Neuronal stem cell (in vitro differentiated cells): ENCODE measurements at regions not wholly inside any gene's neighbourhood (a gene's known extent, or its start where the extent isn't known, plus 50 kb on each side); places are given as distances from the start of the nearest gene placed in this dataset.

Experiments used
- DNase-seq: peaks from one replicate; pipeline ENCODE4 v3.0.0-alpha.2; 2013; ENCODE audit warnings: low spot score
- H2AFZ ChIP-seq: one replicate; pipeline ENCODE4 v1.6.1; 2013; ENCODE audit warnings: mild to moderate bottlenecking, low read length, inconsistent platforms
- H2AK5ac ChIP-seq: 2 replicates; pipeline ENCODE4 v1.6.1; 2013; ENCODE audit warnings: low read depth, mild to moderate bottlenecking, inconsistent platforms, low read length, moderate library complexity, mixed read lengths
- H2BK120ac ChIP-seq: 2 replicates; pipeline ENCODE4 v1.6.1; 2013; ENCODE audit warnings: low read depth, mild to moderate bottlenecking, inconsistent platforms, low read length, moderate library complexity, mixed read lengths
- H2BK12ac ChIP-seq: one replicate; pipeline ENCODE4 v1.6.1; 2013; ENCODE audit warnings: low read length, inconsistent platforms
- H2BK15ac ChIP-seq: 2 replicates; pipeline ENCODE4 v1.6.1; 2013; ENCODE audit warnings: mild to moderate bottlenecking, low read length, inconsistent platforms, mixed read lengths
- H2BK5ac ChIP-seq: one replicate; pipeline ENCODE4 v1.6.1; 2013; ENCODE audit warnings: inconsistent platforms, mild to moderate bottlenecking, low read length, moderate library complexity
- H3K14ac ChIP-seq: one replicate; pipeline ENCODE4 v1.6.1; 2013; ENCODE audit warnings: low read length, inconsistent platforms
- H3K18ac ChIP-seq: 2 replicates; pipeline ENCODE4 v1.6.1; 2013; ENCODE audit warnings: low read length, inconsistent platforms
- H3K23ac ChIP-seq: 2 replicates; pipeline ENCODE4 v1.6.1; 2013; ENCODE audit warnings: low read depth, mild to moderate bottlenecking, mixed read lengths, low read length, inconsistent platforms; ENCODE audit not compliant: poor library complexity
- H3K27ac ChIP-seq: replicated peaks from 3 replicates; pipeline ENCODE4 v1.5.1; 2013; ENCODE audit warnings: low read length, inconsistent platforms
- H3K27me3 ChIP-seq, 3 experiments: 2 replicates each; pipeline ENCODE4 v1.6.1; 2013; ENCODE audit warnings: low read length in 3 of 3, mild to moderate bottlenecking in 2 of 3, inconsistent platforms in 1 of 3, low read depth in 1 of 3, mixed read lengths in 1 of 3, moderate library complexity in 1 of 3; ENCODE audit not compliant: control insufficient read depth in 3 of 3, insufficient read depth in 3 of 3
- H3K36me3 ChIP-seq, 2 donors: replicated peaks in 1 of 2; 2 replicates each; pipeline ENCODE4 v1.6.1; 2013; ENCODE audit warnings: low read length in 2 of 2; ENCODE audit not compliant: control insufficient read depth in 2 of 2, insufficient read depth in 2 of 2
- H3K4ac ChIP-seq: 2 replicates; pipeline ENCODE4 v1.6.1; 2013; ENCODE audit warnings: inconsistent platforms, mild to moderate bottlenecking, low read length, moderate library complexity
- H3K4me1 ChIP-seq, 2 donors: 1 replicate in 1 of 2; 2 replicates in 1 of 2; pipeline ENCODE4 v1.6.1; 2013; ENCODE audit warnings: low read length in 2 of 2, low read depth in 1 of 2; ENCODE audit not compliant: control insufficient read depth in 2 of 2, insufficient read depth in 1 of 2
- H3K4me2 ChIP-seq: one replicate; pipeline ENCODE4 v1.6.1; 2013; ENCODE audit warnings: mild to moderate bottlenecking, low read length, inconsistent platforms; ENCODE audit not compliant: insufficient read depth, poor library complexity, severe bottlenecking
- H3K4me3 ChIP-seq, 2 donors: 2 replicates each; pipeline ENCODE4 v1.5.1; 2013; ENCODE audit warnings: low read length in 2 of 2, mild to moderate bottlenecking in 2 of 2, inconsistent platforms in 1 of 2, moderate library complexity in 1 of 2
- H3K79me1 ChIP-seq: one replicate; pipeline ENCODE4 v1.6.1; 2013; ENCODE audit warnings: low read depth, mild to moderate bottlenecking, inconsistent platforms, low read length, moderate library complexity
- H3K9ac ChIP-seq: one replicate; pipeline ENCODE4 v1.6.1; 2013; ENCODE audit warnings: mild to moderate bottlenecking, low read depth, low read length, inconsistent platforms; ENCODE audit not compliant: poor library complexity
- H3K9me3 ChIP-seq, 2 donors: replicated peaks in 1 of 2; 2 replicates each; pipeline versions ENCODE3 to v1.6.1; 2013; ENCODE audit warnings: low read length in 2 of 2, mild to moderate bottlenecking in 2 of 2, inconsistent platforms in 1 of 2, low read depth in 1 of 2, mixed read lengths in 1 of 2, moderate library complexity in 1 of 2; ENCODE audit not compliant: control insufficient read depth in 2 of 2, insufficient read depth in 1 of 2
- H4K8ac ChIP-seq: one replicate; pipeline ENCODE4 v1.6.1; 2013; ENCODE audit warnings: low read depth, mild to moderate bottlenecking, inconsistent platforms, low read length, moderate library complexity
- H4K91ac ChIP-seq: one replicate; pipeline ENCODE4 v1.6.1; 2013; ENCODE audit warnings: low read length, low read depth, mild to moderate bottlenecking, inconsistent platforms; ENCODE audit not compliant: poor library complexity
- WGBS, 2 donors: extraction: QIAGEN DNeasy Blood & Tissue Kit; methylation state at CpG; one replicate each; pipeline ENCODE4 v1.1.7; 2013; ENCODE audit warnings: missing lambda C conversion rate in 2 of 2, mixed read lengths in 1 of 2; ENCODE audit not compliant: insufficient read length in 2 of 2, insufficient replicate concordance in 1 of 2; ENCODE audit errors: extremely low coverage in 2 of 2; 5-methylcytosine and 5-hydroxymethylcytosine counted together

GRCh38 chr2:66688951-66689350 lies 254.0 kb downstream of the MEIS1 start:
- no peak overlapping the region for H3K4ac ChIP-seq
- H3K79me1 ChIP-seq, result no peaks in the 10 kb centered on the region
- H2BK5ac ChIP-seq, result no peak overlapping the region
- H3K9me3 ChIP-seq, result no peaks in the 10 kb centered on the region
- DNase-seq, result no peak
- no peak overlapping the region for H4K8ac ChIP-seq
- H3K27ac ChIP-seq, result no peak overlapping the region
- H2BK15ac ChIP-seq, result no peak overlapping the region
- H3K36me3 ChIP-seq, result no peaks in the 10 kb centered on the region
- no peak overlapping the region for H2BK120ac ChIP-seq
- no peak overlapping the region for H3K18ac ChIP-seq
- no peak overlapping the region for H3K4me3 ChIP-seq
- H3K9ac ChIP-seq, result no peak overlapping the region
- no peak overlapping the region for H4K91ac ChIP-seq
- H2AFZ ChIP-seq, result no peak overlapping the region
- peaks cover 2 to 18% of the 10 kb centered on the region in 2 donors for H3K4me1 ChIP-seq
- no peak overlapping the region for H3K23ac ChIP-seq
- WGBS, 2 donors, result no CpG with 5 or more reads among the region's 8 CpGs
- no peak overlapping the region for H2AK5ac ChIP-seq
- H3K4me2 ChIP-seq, result no peak overlapping the region
- no peak overlapping the region for H2BK12ac ChIP-seq
- no peaks in the 10 kb centered on the region for H3K27me3 ChIP-seq
- no peak overlapping the region for H3K14ac ChIP-seq

- no peak overlapping the region for H3K4ac ChIP-seq
- no peak overlapping the region for H4K91ac ChIP-seq
- no peak for DNase-seq
- no peak overlapping the region for H3K18ac ChIP-seq
- H3K23ac ChIP-seq, result no peak overlapping the region
- H3K9ac ChIP-seq, result no peak overlapping the region
- H2BK12ac ChIP-seq, result no peak overlapping the region
- no peak overlapping the region for H3K14ac ChIP-seq
- no CpG with 5 or more reads among the region's 5 CpGs for WGBS, 2 donors
- no peak overlapping the region for H2BK15ac ChIP-seq
- no peak overlapping the region for H3K27ac ChIP-seq
- no peak overlapping the region for H2AFZ ChIP-seq
- H2BK5ac ChIP-seq, result no peak overlapping the region
- no peak overlapping the region for H3K4me2 ChIP-seq
- H2BK120ac ChIP-seq, result no peak overlapping the region
- no peak overlapping the region for H3K4me3 ChIP-seq
- no peaks in the 10 kb centered on the region for H3K27me3 ChIP-seq
- H3K4me1 ChIP-seq, result peaks cover 2 to 18% of the 10 kb centered on the region in 2 donors
- H3K9me3 ChIP-seq, result no peaks in the 10 kb centered on the region
- no peak overlapping the region for H2AK5ac ChIP-seq
- H3K79me1 ChIP-seq, result no peaks in the 10 kb centered on the region
- H3K36me3 ChIP-seq, result no peaks in the 10 kb centered on the region
- H4K8ac ChIP-seq, result no peak overlapping the region
Observed at GRCh38 chr2:66689456-66690051, 254.6 kb downstream of the MEIS1 start.

DNA sequence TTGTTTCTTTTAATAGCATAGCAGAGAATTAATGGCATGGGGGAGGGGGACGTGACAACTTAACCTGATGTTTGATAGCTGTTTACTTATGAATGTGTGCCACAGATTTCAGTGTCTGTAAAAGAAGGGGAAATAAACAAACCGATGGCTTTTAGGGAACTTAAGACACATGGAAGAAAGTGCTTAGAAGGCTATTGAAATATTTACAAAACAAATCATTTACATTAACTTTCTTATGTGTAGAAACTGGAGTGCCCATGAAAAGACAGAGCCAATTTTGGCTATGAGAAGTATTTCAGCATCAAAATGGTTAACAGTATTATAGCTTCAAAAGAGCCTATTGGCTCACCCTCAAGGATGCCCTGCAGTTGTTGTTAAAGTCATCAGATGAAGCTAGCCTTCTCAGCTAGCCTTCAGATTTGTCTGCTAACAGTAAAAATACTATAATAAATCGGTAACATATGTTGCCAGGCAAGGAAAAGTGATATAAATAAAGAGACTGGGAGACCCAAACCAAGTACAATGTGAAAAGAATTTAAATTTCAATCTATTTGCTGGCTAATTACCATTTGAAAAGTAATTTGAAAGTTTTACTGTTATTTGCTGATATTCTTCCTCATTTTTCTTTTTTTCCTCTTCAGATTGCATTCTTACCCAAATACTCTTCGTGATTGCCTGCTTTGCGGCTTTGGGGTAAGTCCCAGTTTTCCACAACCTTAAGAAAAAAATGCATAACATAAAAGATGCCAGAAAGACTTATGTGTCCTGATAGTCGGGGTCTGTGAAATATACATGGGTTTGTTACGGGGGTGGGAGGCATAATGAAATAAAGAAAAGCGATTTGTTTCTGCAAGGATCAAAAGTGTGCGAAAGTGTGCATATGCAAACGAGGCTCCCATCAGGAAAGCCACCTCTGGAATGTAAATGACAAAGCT lies 256.4 kb downstream of the MEIS1 start:
- Histone ChIP-seq H3K9me3 (no peaks in the 10 kb centered on the region), H2BK12ac (no peak overlapping the region), H3K27ac (no peak overlapping the region), H3K9ac (no peak overlapping the region), H3K18ac (no peak overlapping the region), H3K27me3 (no peaks in the 10 kb centered on the region), H3K4me1 (peaks cover 4 to 16% of the 10 kb centered on the region in 2 donors), H2BK15ac (no peak overlapping the region), H2AFZ (no peak overlapping the region), H3K4me3 (no peak overlapping the region), H3K4ac (no peak overlapping the region), H3K14ac (no peak overlapping the region), H3K23ac (no peak overlapping the region), H3K4me2 (no peak overlapping the region), H2AK5ac (no peak overlapping the region), H3K36me3 (no peaks in the 10 kb centered on the region), H4K91ac (no peak overlapping the region), H3K79me1 (no peaks in the 10 kb centered on the region), H4K8ac (no peak overlapping the region), H2BK120ac (no peak overlapping the region), H2BK5ac (no peak overlapping the region)
- no CpG with 5 or more reads among the region's 10 CpGs for WGBS, 2 donors
- DNase-seq, result no peak

- H3K23ac ChIP-seq, result no peak overlapping the region
- no peaks in the 10 kb centered on the region for H3K36me3 ChIP-seq
- H3K4me1 ChIP-seq, result peaks cover 4 to 14% of the 10 kb centered on the region in 2 donors
- H3K4ac ChIP-seq, result no peak overlapping the region
- no peak overlapping the region for H3K4me2 ChIP-seq
- no peak overlapping the region for H3K14ac ChIP-seq
- H3K9me3 ChIP-seq, result no peaks in the 10 kb centered on the region
- no peak overlapping the region for H4K8ac ChIP-seq
- H2BK5ac ChIP-seq, result no peak overlapping the region
- H2BK120ac ChIP-seq, result no peak overlapping the region
- no peak overlapping the region for H4K91ac ChIP-seq
- no peak overlapping the region for H2BK15ac ChIP-seq
- no peak overlapping the region for H2AFZ ChIP-seq
- H2BK12ac ChIP-seq, result no peak overlapping the region
- H3K4me3 ChIP-seq, result no peak overlapping the region
- no peak overlapping the region for H3K18ac ChIP-seq
- no CpG with 5 or more reads among the region's 7 CpGs for WGBS, 2 donors
- H3K79me1 ChIP-seq, result no peaks in the 10 kb centered on the region
- no peak overlapping the region for H2AK5ac ChIP-seq
- H3K27me3 ChIP-seq, result no peaks in the 10 kb centered on the region
- no peak for DNase-seq
- no peak overlapping the region for H3K9ac ChIP-seq
- no peak overlapping the region for H3K27ac ChIP-seq
Observed at GRCh38 chr2:66692521-66693054, 257.7 kb downstream of the MEIS1 start.
